GM06990 (cell line): ENCODE measurements at regions not wholly inside any gene's neighbourhood (a gene's known extent, or its start where the extent isn't known, plus 50 kb on each side); places are given as distances from the start of the nearest gene placed in this dataset.

Experiments used
- DNase-seq: peaks from one replicate; pipeline ENCODE4 v3.0.0-alpha.2; 2011; ENCODE audit not compliant: insufficient read length; ENCODE audit errors: extremely low read depth
- H3K27me3 ChIP-seq: replicated peaks from 2 replicates; pipeline ENCODE4 v1.6.0; 2011; ENCODE audit warnings: low read length; ENCODE audit not compliant: control insufficient read depth, insufficient read depth
- H3K36me3 ChIP-seq: 2 replicates; pipeline ENCODE4 v1.5.1; 2011; ENCODE audit warnings: low read length; ENCODE audit not compliant: control insufficient read depth, insufficient read depth
- H3K4me3 ChIP-seq: replicated peaks from 2 replicates; pipeline ENCODE4 v1.5.1; 2011; ENCODE audit warnings: low read depth, mild to moderate bottlenecking, control low read depth, low read length
- CTCF ChIP-seq: IDR thresholded peaks from 2 replicates; pipeline ENCODE4 v1.5.1; 2011; ENCODE audit warnings: low read length, control low read depth, mild to moderate bottlenecking, inconsistent platforms; ENCODE audit not compliant: insufficient read depth, poor library complexity, severe bottlenecking

- Histone ChIP-seq H3K36me3 (no peaks in the 10 kb centered on the region), H3K27me3 (no peaks in the 10 kb centered on the region; the same call in none of the 2 replicates), H3K4me3 (no peak overlapping the region)
- DNase-seq, result no peak
- TF ChIP-seq CTCF, result no peak
Measured at GRCh38 chr2:128599700-128600099, 281.0 kb upstream of the HS6ST1 start.

- no peak overlapping the region for H3K4me3 ChIP-seq
- no peaks in the 10 kb centered on the region for H3K36me3 ChIP-seq
- no peak for TF ChIP-seq CTCF
- DNase-seq, result no peak
- no peaks in the 10 kb centered on the region; the same call in none of the 2 replicates for H3K27me3 ChIP-seq
Measured at GRCh38 chr2:128600581-128601297, 282.1 kb upstream of the HS6ST1 start.

GRCh38 chr2:128601298-128602037 lies 282.8 kb upstream of the HS6ST1 start:
- no peaks in the 10 kb centered on the region; the same call in none of the 2 replicates for H3K27me3 ChIP-seq
- no peak for TF ChIP-seq CTCF
- no peak for DNase-seq

GRCh38 chr2:128602038-128602698 lies 283.5 kb upstream of the HS6ST1 start:
- no peaks in the 10 kb centered on the region for H3K36me3 ChIP-seq
- no peak for TF ChIP-seq CTCF
- DNase-seq, result no peak
- no peak overlapping the region for H3K4me3 ChIP-seq
- H3K27me3 ChIP-seq, result no peaks in the 10 kb centered on the region; the same call in none of the 2 replicates

More at GRCh38 chr2:128601298-128602037, 282.8 kb upstream of the HS6ST1 start:
- no peak overlapping the region for H3K4me3 ChIP-seq
- no peaks in the 10 kb centered on the region for H3K36me3 ChIP-seq

- H3K36me3 ChIP-seq, result no peaks in the 10 kb centered on the region
- no peak overlapping the region for H3K4me3 ChIP-seq
- no peak for DNase-seq
- no peak for TF ChIP-seq CTCF
- H3K27me3 ChIP-seq, result no peaks in the 10 kb centered on the region; the same call in none of the 2 replicates
Measured at GRCh38 chr2:128602699-128603101, 284.0 kb upstream of the HS6ST1 start.
